HEK293T (cell line): ENCODE measurements at regions not wholly inside any gene's neighbourhood (a gene's known extent, or its start where the extent isn't known, plus 50 kb on each side); places are given as distances from the start of the nearest gene placed in this dataset.

Source experiments
- BHLHE40 ChIP-seq: fragments of 450-650 bp; IDR thresholded peaks from 2 replicates; pipeline ENCODE4 v1.6.1; 2016; ENCODE audit warnings: mild to moderate bottlenecking, moderate library complexity, borderline replicate concordance
- CTBP1 ChIP-seq: fragments of 450-650 bp; IDR thresholded peaks from 2 replicates; pipeline ENCODE4 v1.6.1; 2016; ENCODE audit warnings: borderline replicate concordance
- FOXM1 ChIP-seq: fragments of 450-650 bp; IDR thresholded peaks from 2 replicates; pipeline ENCODE4 v1.6.1; 2017; ENCODE audit warnings: mild to moderate bottlenecking, borderline replicate concordance
- HDGF ChIP-seq: fragments of 450-650 bp; IDR thresholded peaks from 2 replicates; pipeline ENCODE4 v1.6.1; 2017; ENCODE audit warnings: antibody characterized with exemption, borderline replicate concordance
- LEF1 ChIP-seq: fragments of 450-650 bp; IDR thresholded peaks from 2 replicates; pipeline ENCODE4 v1.6.1; 2017; ENCODE audit warnings: mild to moderate bottlenecking, borderline replicate concordance
- SP1 ChIP-seq: fragments of 450-650 bp; IDR thresholded peaks from 2 replicates; pipeline ENCODE4 v1.6.1; 2017
- SUZ12 ChIP-seq: fragments of 450-650 bp; IDR thresholded peaks from 2 replicates; pipeline ENCODE4 v1.6.1; 2016; ENCODE audit warnings: mild to moderate bottlenecking
- TARDBP ChIP-seq: fragments of 450-650 bp; IDR thresholded peaks from 2 replicates; pipeline ENCODE4 v1.6.1; 2016

- no peak for TF ChIP-seq LEF1
- TF ChIP-seq TARDBP: no peak
- TF ChIP-seq HDGF: no peak
- TF ChIP-seq FOXM1: no peak
- no peak for TF ChIP-seq SP1
- no peak for TF ChIP-seq SUZ12
- no peak for TF ChIP-seq BHLHE40
- TF ChIP-seq CTBP1: no peak
Observed at GRCh38 chr7:98467570-98468312, 66.9 kb upstream of the BAIAP2L1 start.
